T-cell (primary cell): ENCODE measurements at regions not wholly inside any gene's neighbourhood (a gene's known extent, or its start where the extent isn't known, plus 50 kb on each side); places are given as distances from the start of the nearest gene placed in this dataset.

Experiments used
- ATAC-seq, 4 experiments: fragments of 200-7000 bp in 3 of 4; fragments of 150-1000 bp in 1 of 4; cut with Tn5 transposase; replicated peaks in 1 of 4; 1 replicate in 3 of 4; 2 replicates in 1 of 4; pipeline ENCODE4 v1.10.0; 2021; ENCODE audit warnings: moderate library complexity in 3 of 4, mild to moderate bottlenecking in 2 of 4, moderate number of reproducible peaks in 1 of 4
- CTCF ChIA-PET, 2 donors: fragments of 300-600 bp; sonication (Branson Sonifier 250); formaldehyde crosslinking; loops; one replicate each; lab custom pipeline; 2022; ENCODE audit warnings: antibody characterized with exemption in 2 of 2; lab: Charles Lee
- POLR2A ChIA-PET, 2 donors: fragments of 300-600 bp; sonication (Branson Sonifier 250); formaldehyde crosslinking; loops; one replicate each; lab custom pipeline; 2022; ENCODE audit warnings: antibody characterized with exemption in 2 of 2; lab: Charles Lee
- DNase-seq, 35 experiments: peaks; one replicate each; pipeline versions ENCODE4 v3.0.0 to v3.0.0-alpha.2; 2013 to 2023
- H3K27ac ChIP-seq: one replicate; pipeline ENCODE4 v1.5.1; 2013; ENCODE audit warnings: low read length
- H3K27me3 ChIP-seq, 2 experiments: replicated peaks in 1 of 2; 1 replicate in 1 of 2; 2 replicates in 1 of 2; pipeline versions ENCODE4 v1.6.1 to v1.7.0; 2013; ENCODE audit warnings: low read length in 1 of 2, mixed read lengths in 1 of 2; ENCODE audit not compliant: control insufficient read depth in 2 of 2, insufficient read depth in 2 of 2; ENCODE audit errors: extremely low read depth in 1 of 2
- H3K36me3 ChIP-seq, 2 donors: 1 replicate in 1 of 2; 2 replicates in 1 of 2; pipeline versions ENCODE4 v1.6.1 to v1.7.0; 2013; ENCODE audit warnings: low read length in 1 of 2; ENCODE audit not compliant: control insufficient read depth in 2 of 2, insufficient read depth in 1 of 2; ENCODE audit errors: extremely low read depth in 1 of 2
- H3K4me1 ChIP-seq, 2 experiments: 1 replicate in 1 of 2; 2 replicates in 1 of 2; pipeline versions ENCODE4 v1.6.1 to v1.7.0; 2013; ENCODE audit warnings: low read length in 2 of 2, mixed read lengths in 1 of 2; ENCODE audit not compliant: insufficient read depth in 2 of 2, control insufficient read depth in 1 of 2; ENCODE audit errors: extremely low read depth in 1 of 2
- H3K4me3 ChIP-seq, 2 donors: 1 replicate in 1 of 2; 2 replicates in 1 of 2; pipeline versions ENCODE4 v1.5.1 to v1.7.0; 2013; ENCODE audit warnings: mild to moderate bottlenecking in 2 of 2, low read length in 1 of 2, moderate library complexity in 1 of 2; ENCODE audit not compliant: control insufficient read depth in 1 of 2; ENCODE audit errors: extremely low read depth in 1 of 2
- H3K9me3 ChIP-seq: 2 replicates; pipeline ENCODE4 v1.7.0; 2013
- H3K27ac Mint-ChIP-seq, 2 donors: one replicate each; pipeline ENCODE4 v1.8.0; 2020 to 2021; ENCODE audit warnings: mild to moderate bottlenecking in 2 of 2, mixed read lengths in 2 of 2
- H3K27me3 Mint-ChIP-seq, 2 donors: one replicate each; pipeline ENCODE4 v1.8.0; 2021 to 2022; ENCODE audit warnings: mixed read lengths in 2 of 2
- H3K36me3 Mint-ChIP-seq: one replicate; pipeline ENCODE4 v1.8.0; 2021; ENCODE audit warnings: mixed read lengths
- H3K4me1 Mint-ChIP-seq, 3 donors: one replicate each; pipeline ENCODE4 v1.8.0; 2020 to 2022; ENCODE audit warnings: mixed read lengths in 3 of 3, mild to moderate bottlenecking in 1 of 3
- H3K4me3 Mint-ChIP-seq, 3 donors: one replicate each; pipeline ENCODE4 v1.8.0; 2020 to 2022; ENCODE audit warnings: mild to moderate bottlenecking in 3 of 3, mixed read lengths in 3 of 3, moderate library complexity in 3 of 3
- H3K9me3 Mint-ChIP-seq, 3 donors: one replicate each; pipeline ENCODE4 v1.8.0; 2020 to 2022; ENCODE audit warnings: mixed read lengths in 3 of 3
- WGBS: methylation state at CpG from one replicate; pipeline ENCODE4 v1.1.5; 2013; ENCODE audit warnings: missing lambda C conversion rate; ENCODE audit not compliant: insufficient coverage; 5-methylcytosine and 5-hydroxymethylcytosine counted together

DNA sequence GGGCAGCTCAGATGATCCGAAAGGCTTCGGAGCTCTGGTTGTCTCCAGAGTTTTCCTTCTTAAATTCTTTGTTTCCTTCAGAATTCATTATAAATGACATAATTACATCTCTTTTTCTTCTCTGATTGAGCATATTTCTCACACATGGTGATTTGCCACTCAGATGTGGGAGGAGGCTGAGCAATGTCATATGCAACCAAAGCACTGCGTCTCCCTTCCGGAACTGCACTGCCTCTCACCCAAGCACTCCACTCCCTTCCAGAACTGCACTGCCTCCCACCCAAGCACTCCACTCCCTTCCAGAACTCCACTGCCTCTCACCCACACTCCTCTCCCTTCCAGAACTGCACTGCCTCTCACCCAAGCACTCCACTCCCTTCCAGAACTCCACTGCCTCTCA is 131.5 kb downstream of the SALL1 start:
- Mint-ChIP-seq H3K4me3 (no peak overlapping the region), H3K27ac (no peak overlapping the region), H3K27me3 (peaks cover 15 to 21% of the 10 kb centered on the region in 2 donors), H3K9me3 (no peaks in the 10 kb centered on the region), H3K36me3 (no peaks in the 10 kb centered on the region), H3K4me1 (no peaks in the 10 kb centered on the region)
- POLR2A ChIA-PET = no interaction called here
- no peak for ATAC-seq
- CTCF ChIA-PET = no interaction called here
- WGBS = 100% methylated on average over 2 of the region's 4 CpGs
- DNase-seq = no peak
- H3K36me3 ChIP-seq = no peaks in the 10 kb centered on the region
- H3K4me3 ChIP-seq = no peak overlapping the region
- no peak overlapping the region for H3K27ac ChIP-seq
- no peaks in the 10 kb centered on the region for H3K4me1 ChIP-seq
- no peaks in the 10 kb centered on the region for H3K9me3 ChIP-seq
- H3K27me3 ChIP-seq = peaks cover 0 to 6% of the 10 kb centered on the region in 2 experiments

GRCh38 chr16:51017969-51018368 is 133.1 kb downstream of the SALL1 start:
- ATAC-seq (no peak), DNase-seq (no peak)
- CTCF ChIA-PET = interaction anchor here in 1 of 2 donors (0.6 kb wide), 1 partner anchor 8 kb away, joined by 3 read pairs; no protein-coding TSS in a partner anchor
- Histone ChIP-seq H3K27me3 (peaks cover 0 to 3% of the 10 kb centered on the region in 2 experiments), H3K36me3 (no peaks in the 10 kb centered on the region), H3K27ac (no peak overlapping the region), H3K4me3 (no peak overlapping the region), H3K9me3 (no peaks in the 10 kb centered on the region), H3K4me1 (no peaks in the 10 kb centered on the region)
- Mint-ChIP-seq H3K4me1 (no peaks in the 10 kb centered on the region), H3K36me3 (no peaks in the 10 kb centered on the region), H3K27me3 (peaks cover 15 to 17% of the 10 kb centered on the region in 2 donors), H3K27ac (no peak overlapping the region), H3K9me3 (no peaks in the 10 kb centered on the region), H3K4me3 (no peak overlapping the region)
- no CpG with 5 or more reads among the region's 1 CpG for WGBS
- POLR2A ChIA-PET = no interaction called here

DNA sequence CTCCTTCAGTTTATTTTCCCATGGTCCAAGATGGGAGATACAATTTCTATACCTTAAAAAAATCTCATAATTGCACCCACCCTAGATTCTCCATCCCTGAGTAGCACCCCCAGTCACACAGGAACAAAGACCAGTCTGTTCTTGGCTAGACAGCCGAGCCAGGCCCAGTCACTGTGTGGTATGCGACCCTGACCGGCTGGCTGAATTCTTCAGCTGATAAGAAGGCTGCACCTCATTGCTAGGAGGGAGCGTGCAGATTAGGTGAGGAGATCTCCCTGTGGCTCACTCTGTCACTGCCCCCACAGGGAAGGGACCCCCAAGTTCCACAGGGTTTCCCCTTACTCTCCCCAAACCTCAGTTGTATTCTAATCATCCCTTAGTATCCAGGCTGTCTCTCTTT is 138.7 kb downstream of the SALL1 start:
- H3K27me3 Mint-ChIP-seq = peaks cover 7 to 14% of the 10 kb centered on the region in 2 donors
- no peak overlapping the region for H3K27ac Mint-ChIP-seq
- H3K36me3 Mint-ChIP-seq = no peaks in the 10 kb centered on the region
- Histone ChIP-seq H3K4me3 (no peak overlapping the region), H3K36me3 (no peaks in the 10 kb centered on the region), H3K4me1 (no peaks in the 10 kb centered on the region), H3K9me3 (no peaks in the 10 kb centered on the region), H3K27ac (no peak overlapping the region), H3K27me3 (peaks cover 0 to 3% of the 10 kb centered on the region in 2 experiments)
- ChIA-PET POLR2A (no interaction called here), CTCF (no interaction called here)
- H3K9me3 Mint-ChIP-seq = peaks cover 0 to 10% (median 5%) of the 10 kb centered on the region in 3 donors
- DNase-seq = no peak
- no peaks in the 10 kb centered on the region for H3K4me1 Mint-ChIP-seq
- no peak for ATAC-seq
- H3K4me3 Mint-ChIP-seq = no peak overlapping the region
- no CpG with 5 or more reads among the region's 4 CpGs for WGBS

GRCh38 chr16:51010817-51011216 is 140.3 kb downstream of the SALL1 start:
- Histone ChIP-seq H3K36me3 (no peaks in the 10 kb centered on the region), H3K27me3 (peaks cover 0 to 3% of the 10 kb centered on the region in 2 experiments), H3K27ac (no peak overlapping the region), H3K4me3 (no peak overlapping the region), H3K4me1 (no peaks in the 10 kb centered on the region), H3K9me3 (no peaks in the 10 kb centered on the region)
- H3K27ac Mint-ChIP-seq = no peak overlapping the region
- ChIA-PET POLR2A (no interaction called here), CTCF (no interaction called here)
- H3K27me3 Mint-ChIP-seq = peaks cover 11 to 18% of the 10 kb centered on the region in 2 donors
- 80% methylated on average over 2 of the region's 4 CpGs for WGBS
- H3K4me3 Mint-ChIP-seq = no peak overlapping the region
- ATAC-seq (no peak), DNase-seq (no peak)
- H3K4me1 Mint-ChIP-seq = no peaks in the 10 kb centered on the region
- no peaks in the 10 kb centered on the region for H3K36me3 Mint-ChIP-seq
- peaks cover 5 to 11% (median 10%) of the 10 kb centered on the region in 3 donors for H3K9me3 Mint-ChIP-seq

- ATAC-seq (no peak), DNase-seq (no peak)
- POLR2A ChIA-PET = no interaction called here
- H3K9me3 Mint-ChIP-seq = peaks cover 5 to 17% (median 10%) of the 10 kb centered on the region in 3 donors
- H3K4me3 Mint-ChIP-seq = no peak overlapping the region
- Histone ChIP-seq H3K36me3 (no peaks in the 10 kb centered on the region), H3K27me3 (peaks cover 0 to 3% of the 10 kb centered on the region in 2 experiments), H3K4me1 (no peaks in the 10 kb centered on the region), H3K27ac (no peak overlapping the region), H3K9me3 (no peaks in the 10 kb centered on the region), H3K4me3 (no peak overlapping the region)
- no peak overlapping the region for H3K27ac Mint-ChIP-seq
- H3K27me3 Mint-ChIP-seq = peaks cover 10 to 20% of the 10 kb centered on the region in 2 donors
- H3K4me1 Mint-ChIP-seq = no peaks in the 10 kb centered on the region
- CTCF ChIA-PET = interaction anchor here in 1 of 2 donors (0.6 kb wide), 1 partner anchor 9 kb away, joined by 3 read pairs; no protein-coding TSS in a partner anchor
- no peaks in the 10 kb centered on the region for H3K36me3 Mint-ChIP-seq
Observed at GRCh38 chr16:51009813-51010212, 141.3 kb downstream of the SALL1 start.

GRCh38 chr16:51009359-51009758 is 141.7 kb downstream of the SALL1 start:
- no peak overlapping the region for H3K4me3 Mint-ChIP-seq
- peaks cover 10 to 24% of the 10 kb centered on the region in 2 donors for H3K27me3 Mint-ChIP-seq
- 92% methylated on average over 2 of the region's 3 CpGs for WGBS
- H3K4me1 Mint-ChIP-seq = no peaks in the 10 kb centered on the region
- H3K4me1 ChIP-seq = no peaks in the 10 kb centered on the region
- no peak overlapping the region for H3K27ac Mint-ChIP-seq
- H3K36me3 Mint-ChIP-seq = no peaks in the 10 kb centered on the region
- H3K27ac ChIP-seq = no peak overlapping the region
- no peaks in the 10 kb centered on the region for H3K9me3 ChIP-seq
- H3K36me3 ChIP-seq = no peaks in the 10 kb centered on the region
- DNase-seq (no peak), ATAC-seq (no peak)
- ChIA-PET CTCF (interaction anchor here in 1 of 2 donors (0.6 kb wide), 1 partner anchor 9 kb away, joined by 3 read pairs; no protein-coding TSS in a partner anchor), POLR2A (interaction anchor here in 1 of 2 donors (0.6 kb wide), 1 partner anchor 767 kb away, joined by 3 read pairs; no protein-coding TSS in a partner anchor)
- H3K9me3 Mint-ChIP-seq = peaks cover 5 to 17% (median 10%) of the 10 kb centered on the region in 3 donors
- H3K4me3 ChIP-seq = no peak overlapping the region
- peaks cover 0 to 6% of the 10 kb centered on the region in 2 experiments for H3K27me3 ChIP-seq
